H7 (cell line): ENCODE measurements at regions not wholly inside any gene's neighbourhood (a gene's known extent, or its start where the extent isn't known, plus 50 kb on each side); places are given as distances from the start of the nearest gene placed in this dataset.

Experiments used
- DNase-seq: peaks from one replicate; pipeline ENCODE4 v3.0.0; 2012
- H3K27me3 ChIP-seq: 2 replicates; pipeline ENCODE4 v1.6.0; 2011; ENCODE audit warnings: mild to moderate bottlenecking, low read length; ENCODE audit not compliant: control insufficient read depth, insufficient read depth
- H3K36me3 ChIP-seq: replicated peaks from 2 replicates; pipeline ENCODE4 v1.5.1; 2011; ENCODE audit warnings: low read length; ENCODE audit not compliant: control insufficient read depth, insufficient read depth
- H3K4me3 ChIP-seq: 2 replicates; pipeline ENCODE4 v1.5.1; 2011; ENCODE audit warnings: low read depth, mild to moderate bottlenecking, control low read depth, low read length, moderate library complexity; ENCODE audit not compliant: insufficient read depth

DNA sequence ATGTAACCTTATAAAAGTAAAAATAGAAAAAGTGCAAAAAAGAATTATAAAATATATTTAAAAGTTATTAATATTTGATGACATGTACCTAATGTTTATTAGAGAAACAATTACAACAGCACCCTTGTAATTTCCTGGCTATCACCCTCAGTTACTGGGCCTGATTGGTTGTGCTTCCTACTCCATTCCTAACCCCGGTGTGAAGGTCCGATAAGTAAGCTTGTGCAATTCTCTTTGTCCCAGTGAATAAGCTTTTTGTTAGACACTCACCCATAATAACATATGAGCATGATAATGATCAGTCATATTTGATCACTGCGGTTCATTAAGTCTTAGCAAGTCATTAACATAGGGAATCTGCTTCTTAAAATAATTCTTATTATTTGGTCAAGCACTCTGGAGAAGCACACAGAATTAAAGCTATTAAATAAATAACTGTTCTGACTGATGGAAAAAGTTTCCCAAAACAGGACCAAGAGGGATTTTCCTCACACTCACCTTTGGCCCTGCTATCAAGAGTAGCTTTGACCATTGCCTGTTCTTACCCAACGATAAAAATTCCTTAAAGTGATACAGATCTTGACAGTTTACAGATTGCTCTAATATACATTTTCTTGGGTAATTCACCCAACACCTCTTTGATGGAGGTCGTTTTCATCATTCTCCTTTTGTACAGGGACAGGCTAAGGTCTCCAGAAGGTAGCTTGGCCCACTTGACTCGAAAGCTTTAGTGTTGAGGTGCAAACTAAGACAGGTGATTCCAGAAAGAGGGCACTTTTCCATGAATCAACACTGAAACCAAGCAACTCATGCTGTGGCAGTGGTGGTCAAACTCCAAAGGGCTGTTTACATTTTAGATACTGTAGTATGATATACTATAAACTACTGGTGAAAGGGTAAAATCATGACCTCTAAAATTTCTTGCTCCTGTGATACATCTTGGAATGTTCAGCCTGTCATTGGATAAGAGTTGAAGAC is 543.0 kb upstream of the KCNMB2 start:
- Histone ChIP-seq H3K36me3 (no peaks in the 10 kb centered on the region), H3K27me3 (no peaks in the 10 kb centered on the region), H3K4me3 (no peak overlapping the region)
- DNase-seq, result no peak

DNA sequence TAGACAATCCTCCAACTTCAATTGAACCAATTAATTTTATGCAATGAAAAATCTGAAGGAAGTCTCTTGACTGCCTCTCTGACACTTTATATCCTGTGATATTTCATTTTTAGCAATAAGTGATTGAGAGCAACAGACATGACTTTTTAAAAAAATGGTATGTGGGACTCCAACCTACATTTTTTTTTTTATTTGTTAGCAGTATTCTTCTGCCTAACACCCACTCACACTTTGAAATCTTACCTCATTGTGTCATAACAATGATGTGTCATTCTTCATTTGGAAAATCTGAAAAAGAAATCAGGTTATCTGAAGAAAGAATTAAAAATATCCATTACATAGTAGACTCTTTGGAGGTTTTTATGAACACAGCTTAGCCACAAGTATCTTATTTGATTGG is 541.3 kb upstream of the KCNMB2 start:
- DNase-seq, result no peak
- Histone ChIP-seq H3K27me3 (no peaks in the 10 kb centered on the region), H3K36me3 (no peaks in the 10 kb centered on the region), H3K4me3 (no peak overlapping the region)

DNA sequence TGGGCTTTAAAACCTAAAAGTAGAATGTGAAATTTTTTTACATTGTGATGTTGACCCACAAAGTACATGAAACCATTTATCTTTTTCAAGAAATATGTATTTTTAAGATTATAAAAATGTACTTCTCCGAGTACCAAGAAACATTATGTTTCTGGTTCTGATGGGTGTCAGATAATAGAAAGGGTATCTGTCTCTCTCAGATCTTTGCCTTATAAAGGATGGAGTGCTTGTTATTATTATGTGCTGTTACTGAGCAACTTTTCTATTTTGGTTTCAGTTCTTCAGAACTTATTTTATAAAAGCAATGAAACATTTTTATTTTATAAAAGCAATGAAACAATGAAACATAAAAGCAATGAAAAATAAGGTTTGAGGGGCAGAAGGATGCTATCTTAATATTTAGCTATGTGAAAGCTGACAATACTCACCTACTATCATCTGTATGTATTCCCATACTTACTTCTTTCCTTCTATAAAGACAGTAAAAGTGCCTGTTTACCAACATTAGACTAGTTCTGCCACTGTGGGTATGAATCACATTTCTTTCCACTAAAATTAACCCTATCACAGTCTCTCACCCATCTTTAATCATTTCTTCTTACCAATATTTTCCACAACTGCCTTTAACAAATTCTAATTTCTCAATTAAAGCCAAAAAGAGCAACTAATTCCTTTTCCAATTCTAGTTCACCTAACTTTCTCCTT is 540.7 kb upstream of the KCNMB2 start:
- no peak for DNase-seq

DNA sequence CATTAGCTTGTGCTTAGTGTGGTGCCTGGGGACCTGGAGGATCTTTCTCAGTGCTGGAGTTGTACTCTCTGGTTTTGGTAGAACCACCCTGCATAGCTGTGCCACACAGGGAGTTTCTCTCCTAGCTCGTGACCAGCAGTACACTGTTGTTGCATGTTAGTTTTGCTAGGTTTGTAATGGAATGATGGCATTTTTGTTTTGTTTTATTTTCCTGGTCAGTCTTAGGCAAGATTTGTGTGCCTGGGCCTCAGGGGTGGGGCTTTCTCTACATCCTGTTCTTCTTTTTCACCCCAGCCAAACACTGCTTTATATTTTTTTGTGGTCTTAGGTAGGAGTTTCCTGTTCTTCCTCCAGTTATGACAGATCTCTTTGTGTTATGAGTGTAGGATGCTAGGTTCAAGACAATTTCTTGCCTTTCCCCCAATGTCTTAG is 534.5 kb upstream of the KCNMB2 start:
- no peaks in the 10 kb centered on the region for H3K36me3 ChIP-seq

More for the DNA sequence above, 540.7 kb upstream of the KCNMB2 start:
- Histone ChIP-seq H3K36me3 (no peaks in the 10 kb centered on the region), H3K4me3 (no peak overlapping the region), H3K27me3 (no peaks in the 10 kb centered on the region)

DNA sequence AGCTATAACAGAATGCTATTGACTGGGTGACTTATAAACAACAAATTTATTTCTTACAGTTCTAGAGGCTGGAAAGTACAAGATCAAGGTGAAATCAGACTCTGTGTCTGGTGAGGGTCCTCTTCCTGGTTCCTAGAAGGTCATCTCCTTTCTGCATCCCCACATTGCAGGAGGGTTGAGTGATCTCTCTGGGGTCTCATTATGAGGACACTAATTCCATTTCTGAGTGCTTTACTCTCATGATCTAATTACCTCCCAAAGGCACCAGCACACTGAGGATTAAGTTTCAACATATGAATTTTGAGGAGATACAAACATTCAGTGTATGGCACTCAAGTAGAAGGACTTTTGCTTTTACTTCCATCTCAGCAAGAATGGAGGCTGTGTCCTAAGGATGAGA is 534.1 kb upstream of the KCNMB2 start:
- Histone ChIP-seq H3K27me3 (no peaks in the 10 kb centered on the region), H3K4me3 (no peak overlapping the region), H3K36me3 (no peaks in the 10 kb centered on the region)
- DNase-seq, result no peak

More for the DNA sequence above, 534.5 kb upstream of the KCNMB2 start:
- H3K27me3 ChIP-seq, result no peaks in the 10 kb centered on the region
- DNase-seq, result no peak
- H3K4me3 ChIP-seq, result no peak overlapping the region

DNA sequence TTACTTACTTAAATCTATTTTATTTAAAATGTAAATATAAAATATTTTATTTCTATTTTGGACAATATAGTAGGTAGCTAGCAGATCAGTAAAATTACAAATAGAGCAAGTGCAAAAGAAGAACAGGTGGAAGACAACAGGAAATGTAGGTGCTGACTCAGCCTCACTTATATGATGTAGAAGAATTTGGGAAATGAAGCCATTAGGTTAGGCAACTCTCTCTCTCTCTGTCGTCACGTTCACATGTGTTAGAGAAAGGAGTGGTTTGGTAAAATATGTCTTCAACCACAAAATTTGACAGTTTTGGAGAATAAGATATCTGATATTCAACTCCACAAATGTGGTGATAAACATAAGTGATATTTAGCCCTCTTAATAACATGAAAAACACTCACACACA is 532.5 kb upstream of the KCNMB2 start:
- Histone ChIP-seq H3K27me3 (no peaks in the 10 kb centered on the region), H3K36me3 (no peaks in the 10 kb centered on the region), H3K4me3 (no peak overlapping the region)
- DNase-seq, result no peak

DNA sequence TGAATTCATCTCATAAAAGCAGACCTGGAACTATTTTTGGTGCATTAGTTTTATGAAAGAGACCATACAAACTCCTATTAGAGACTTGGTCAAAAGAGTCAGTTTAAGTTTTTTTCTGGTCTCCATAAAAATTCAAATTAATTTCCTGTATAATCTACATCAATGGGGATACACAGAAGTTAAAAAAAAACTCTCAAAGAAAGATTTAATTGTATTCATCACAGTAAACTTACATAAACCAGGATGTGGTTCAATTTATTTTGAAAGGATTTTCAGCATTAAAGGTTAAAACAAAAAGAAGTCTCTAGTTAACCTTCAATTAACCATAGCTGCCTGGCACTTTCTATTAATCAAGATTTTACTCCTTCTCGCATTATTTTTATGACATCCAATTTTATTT is 530.3 kb upstream of the KCNMB2 start:
- DNase-seq, result no peak
- no peaks in the 10 kb centered on the region for H3K36me3 ChIP-seq
- no peaks in the 10 kb centered on the region for H3K27me3 ChIP-seq
- H3K4me3 ChIP-seq, result no peak overlapping the region

DNA sequence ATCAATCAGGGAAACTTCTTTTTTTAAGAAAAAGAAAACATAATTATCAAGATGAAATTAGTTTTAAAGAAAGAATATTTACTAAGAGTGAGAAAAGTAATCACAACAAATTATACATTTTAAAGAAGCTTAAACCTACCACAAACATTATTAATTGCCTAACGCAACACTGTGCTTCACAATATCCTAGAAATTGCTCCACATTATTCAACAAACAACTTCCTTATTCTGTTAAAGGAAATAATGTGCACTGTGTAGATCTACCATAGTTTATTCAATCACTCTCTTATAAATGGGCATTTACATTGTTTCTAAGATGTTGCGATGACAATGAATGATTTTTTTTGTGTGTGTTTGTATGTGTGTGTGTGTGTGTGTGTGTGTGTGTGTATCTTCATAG is 525.9 kb upstream of the KCNMB2 start:
- Histone ChIP-seq H3K27me3 (no peaks in the 10 kb centered on the region), H3K4me3 (no peak overlapping the region), H3K36me3 (no peaks in the 10 kb centered on the region)
- DNase-seq, result no peak

DNA sequence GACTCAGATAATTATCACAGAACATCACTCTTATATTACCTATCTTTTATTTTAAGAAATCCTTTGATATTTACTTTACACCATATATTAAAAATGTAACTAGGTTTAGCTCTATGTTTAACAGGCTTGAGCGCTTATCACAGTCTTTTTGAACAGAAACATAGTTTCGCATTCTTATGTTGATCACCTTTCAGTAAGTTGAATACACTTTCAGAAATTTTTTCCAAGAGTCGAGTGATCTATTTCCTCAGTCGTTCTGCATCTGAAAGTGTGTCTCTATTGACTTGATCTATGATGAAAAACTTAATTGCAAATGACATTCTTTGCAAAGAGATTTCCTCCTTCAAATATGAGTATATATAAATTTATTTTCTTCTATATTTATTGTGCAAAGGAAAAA is 516.6 kb upstream of the KCNMB2 start:
- no peak for DNase-seq
- Histone ChIP-seq H3K4me3 (no peak overlapping the region), H3K36me3 (no peaks in the 10 kb centered on the region), H3K27me3 (no peaks in the 10 kb centered on the region)

DNA sequence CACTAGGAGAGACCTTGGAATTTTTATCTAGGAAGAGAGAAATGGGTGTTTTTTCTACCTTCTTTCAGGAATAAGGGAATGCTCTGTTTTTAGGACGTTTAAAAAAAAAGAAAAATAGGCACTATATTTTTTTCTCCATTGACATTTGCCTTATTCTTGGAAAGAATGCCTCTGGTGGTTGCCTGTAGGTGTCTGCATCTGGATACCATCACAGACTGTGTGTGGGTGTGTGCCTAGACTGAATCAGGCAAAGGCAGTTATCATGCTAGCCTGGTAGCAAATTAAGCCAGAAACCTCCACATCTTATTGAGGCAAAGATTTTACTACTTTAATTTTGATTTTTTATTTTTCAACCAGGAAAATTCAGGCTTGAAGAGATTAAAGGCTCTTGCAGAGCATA is 513.6 kb upstream of the KCNMB2 start:
- Histone ChIP-seq H3K27me3 (no peaks in the 10 kb centered on the region), H3K4me3 (no peak overlapping the region), H3K36me3 (no peaks in the 10 kb centered on the region)
- no peak for DNase-seq

DNA sequence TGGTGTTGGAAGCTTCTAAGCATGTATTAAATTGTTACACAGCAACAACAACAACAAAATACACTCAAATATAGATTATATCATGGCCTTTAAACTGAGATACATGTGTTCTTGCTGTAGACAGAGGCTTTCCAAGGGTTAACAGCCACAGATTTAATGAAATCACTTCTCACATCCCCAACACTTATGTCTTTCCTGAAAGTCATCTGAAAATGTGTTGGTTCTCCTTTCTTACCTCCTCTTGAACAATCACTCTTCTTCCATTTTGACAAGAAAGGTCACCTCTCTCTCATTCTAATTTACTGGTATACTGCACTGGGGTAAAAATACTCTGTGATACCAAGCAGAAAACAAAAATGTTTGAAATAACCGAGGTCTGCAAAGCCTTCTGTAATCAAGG is 507.3 kb upstream of the KCNMB2 start:
- DNase-seq, result no peak
- H3K36me3 ChIP-seq, result no peaks in the 10 kb centered on the region

DNA sequence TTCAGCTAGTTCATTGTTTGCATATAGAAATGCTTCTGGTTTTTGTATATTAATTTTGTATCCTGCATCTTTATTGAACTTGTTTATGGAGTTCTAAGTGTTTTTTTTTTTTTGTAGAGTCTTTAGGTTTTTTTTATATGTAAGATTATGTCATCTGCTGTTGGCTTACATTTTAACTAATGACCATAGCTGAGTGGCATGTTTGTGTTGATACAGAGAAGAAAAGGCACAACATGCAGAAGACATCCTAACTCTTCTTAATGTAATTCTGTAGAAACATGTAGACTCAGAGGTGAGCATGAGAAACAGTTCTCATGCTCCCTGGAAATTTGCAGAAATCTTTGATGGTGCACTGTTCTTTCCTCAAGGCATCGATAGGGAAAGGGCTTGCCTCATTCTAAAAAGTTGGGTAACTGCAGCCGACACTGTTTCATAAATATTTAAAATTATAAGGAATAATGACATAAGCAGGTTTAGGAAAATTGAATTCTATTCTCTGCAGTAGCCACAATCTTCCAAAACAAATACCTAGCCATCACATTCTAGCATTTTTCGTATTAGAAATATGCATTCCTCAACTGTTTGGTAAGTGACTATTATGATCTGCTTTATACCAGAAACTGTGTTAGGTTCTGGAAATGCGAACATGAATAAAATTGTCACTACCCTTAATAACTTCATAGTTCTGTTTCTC is 499.6 kb upstream of the KCNMB2 start:
- no peaks in the 10 kb centered on the region for H3K36me3 ChIP-seq
- H3K27me3 ChIP-seq, result no peaks in the 10 kb centered on the region
- no peak for DNase-seq
- H3K4me3 ChIP-seq, result no peak overlapping the region

More for the DNA sequence above, 507.3 kb upstream of the KCNMB2 start:
- no peak overlapping the region for H3K4me3 ChIP-seq
- no peaks in the 10 kb centered on the region for H3K27me3 ChIP-seq

DNA sequence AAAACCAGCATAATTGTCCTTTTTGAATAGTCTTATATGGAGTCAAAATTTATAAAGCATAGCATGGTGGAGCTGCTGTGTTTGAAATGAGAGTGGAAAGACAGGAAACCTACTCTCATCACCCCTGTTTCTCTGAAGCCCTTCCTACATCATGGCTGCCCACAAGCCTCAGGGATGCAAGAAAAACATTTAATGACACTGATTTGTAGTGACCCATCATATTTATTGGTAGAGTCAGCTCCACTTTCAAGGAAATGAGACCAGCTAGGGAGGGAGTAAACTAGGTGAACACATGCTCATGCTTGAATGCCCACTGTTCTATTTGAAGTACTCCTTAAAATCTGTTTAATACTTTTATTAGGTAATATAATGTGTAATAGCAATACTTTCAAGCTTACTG is 494.3 kb upstream of the KCNMB2 start:
- no peaks in the 10 kb centered on the region for H3K27me3 ChIP-seq

DNA sequence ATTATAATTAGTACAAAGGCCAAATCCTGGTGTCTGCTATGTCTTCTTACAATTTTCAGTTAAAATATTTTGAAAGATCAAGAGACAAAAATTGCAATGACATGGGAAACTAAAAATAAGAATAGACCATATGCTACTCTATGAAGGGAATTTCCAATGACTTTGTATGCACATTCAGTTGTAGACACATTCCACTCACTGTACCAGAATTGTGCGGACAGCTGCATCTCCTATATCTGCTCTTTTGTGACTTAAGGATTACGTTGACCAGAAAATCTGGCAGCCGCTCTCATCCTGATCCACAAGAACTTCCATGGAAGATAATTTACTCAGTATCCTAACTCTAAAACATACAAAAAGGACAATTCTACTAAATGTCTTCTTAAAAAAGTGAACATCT is 493.9 kb upstream of the KCNMB2 start:
- Histone ChIP-seq H3K4me3 (no peak overlapping the region), H3K36me3 (no peaks in the 10 kb centered on the region), H3K27me3 (no peaks in the 10 kb centered on the region)
- DNase-seq, result no peak

More for the DNA sequence above, 494.3 kb upstream of the KCNMB2 start:
- no peak overlapping the region for H3K4me3 ChIP-seq
- no peak for DNase-seq
- H3K36me3 ChIP-seq, result no peaks in the 10 kb centered on the region
